Middle frontal gyrus (tissue), 1 donor: ENCODE measurements at regions not wholly inside any gene's neighbourhood (a gene's known extent, or its start where the extent isn't known, plus 50 kb on each side); places are given as distances from the start of the nearest gene placed in this dataset.
"Not testable (repeated sequence)": the region's sequence is repeated elsewhere in the genome, so short reads cannot be mapped to it uniquely, and the experiment has no call there.

ENCODE experiments used
- DNase-seq: peaks from one replicate; pipeline ENCODE4 v3.0.0-alpha.2; 2015; ENCODE audit warnings: low spot score; ENCODE audit errors: extremely low spot score

DNA sequence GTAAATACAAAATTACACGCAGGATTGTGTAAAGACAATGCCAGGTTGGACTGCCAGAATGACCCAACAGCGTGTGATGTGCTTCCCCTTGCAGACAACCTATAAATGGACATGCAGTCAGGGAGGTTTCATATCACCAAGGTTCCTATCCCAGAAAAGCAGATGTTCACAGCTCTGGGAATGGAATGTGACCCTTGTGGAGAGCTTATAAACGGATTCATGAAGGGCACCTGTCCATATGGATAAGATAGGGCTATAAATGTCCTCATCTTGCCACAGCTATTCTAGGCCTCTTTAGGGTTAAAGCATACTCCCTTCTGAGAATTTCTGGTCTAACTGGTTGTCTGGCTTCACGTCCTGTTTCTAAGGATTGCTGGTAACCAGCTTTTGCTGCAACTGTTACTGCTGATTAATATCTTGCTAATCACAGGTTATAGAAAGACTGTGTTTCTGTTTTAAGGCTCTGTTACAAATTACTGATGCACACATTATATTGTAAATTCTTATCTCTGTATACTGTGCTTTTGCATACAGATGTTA lies 285.4 kb upstream of the HSFY2 start:
- no peak for DNase-seq

DNA sequence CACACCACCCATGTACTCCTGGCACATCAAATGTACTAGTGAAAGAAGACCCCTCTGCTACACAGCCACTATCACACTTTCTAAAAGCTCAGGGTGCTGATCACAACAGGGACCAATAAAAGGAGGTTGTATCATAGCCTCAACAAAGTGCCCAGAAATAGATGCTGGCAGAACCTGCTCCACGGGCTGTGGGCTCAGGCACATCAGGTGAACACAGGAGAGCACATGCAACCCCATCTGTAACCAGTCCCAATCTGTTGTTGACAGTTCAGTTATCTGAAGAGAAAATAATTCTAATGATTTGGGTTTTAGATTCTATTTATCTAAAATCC lies 282.6 kb upstream of the HSFY2 start:
- no peak for DNase-seq

DNA sequence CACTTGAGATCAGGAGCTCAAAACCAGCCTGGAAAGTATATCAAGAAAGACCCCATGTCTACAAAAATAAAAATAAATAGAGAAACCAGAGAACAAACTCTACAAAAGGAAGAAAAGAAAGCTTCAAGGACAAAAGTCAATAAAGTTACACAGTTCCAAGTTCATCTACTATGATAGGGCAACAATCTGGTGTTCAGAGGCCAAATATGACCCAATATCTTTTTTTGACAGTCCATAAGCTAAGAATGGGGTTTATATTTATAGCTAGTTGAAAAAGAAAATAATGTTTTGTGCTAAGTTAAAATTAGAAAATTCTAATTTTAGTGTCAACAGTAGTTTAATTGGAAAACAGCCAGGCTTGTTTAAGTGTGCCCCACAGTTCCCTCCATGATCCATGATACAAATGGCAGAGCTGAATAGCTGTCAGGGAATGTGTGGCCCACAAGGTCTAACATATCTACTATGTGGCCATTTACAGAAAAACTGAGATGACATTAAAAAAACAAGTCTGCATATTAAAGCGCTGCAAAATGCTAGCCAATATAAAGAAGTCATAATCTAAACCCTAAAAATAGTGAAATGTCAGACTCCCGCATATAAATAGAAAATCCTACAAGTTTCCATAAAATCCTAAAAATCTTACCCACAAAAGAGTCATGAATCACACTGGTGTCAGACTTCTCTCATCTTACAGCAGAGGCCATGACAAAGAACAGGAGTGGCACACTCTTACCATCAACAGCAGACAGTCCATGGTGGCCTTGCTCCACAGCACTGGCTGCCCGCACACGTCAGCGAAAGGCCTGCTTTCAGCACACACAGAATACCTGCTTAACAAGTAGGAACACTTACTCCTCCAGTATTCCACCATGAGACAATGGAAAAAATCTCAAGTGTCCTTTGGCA lies 281.9 kb upstream of the HSFY2 start:
- DNase-seq, result no peak

DNA sequence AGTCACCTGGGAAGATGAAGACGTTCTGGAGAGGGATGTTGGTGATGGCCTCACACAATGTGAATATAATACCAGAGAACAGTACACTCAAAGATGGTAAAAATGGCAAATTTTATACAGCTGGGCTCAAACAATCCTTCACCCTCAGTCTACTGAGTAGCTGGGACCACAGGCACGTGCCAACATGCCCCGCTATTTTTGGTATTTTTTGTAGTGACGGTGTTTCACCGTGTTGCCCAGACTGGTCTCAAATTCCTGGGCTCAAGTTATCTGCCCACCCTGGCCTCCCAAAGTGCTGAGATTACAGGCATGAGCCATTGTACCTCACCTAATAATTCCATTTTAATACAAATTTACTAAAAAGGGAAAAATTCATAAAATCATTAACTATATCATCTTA lies 280.3 kb upstream of the HSFY2 start:
- DNase-seq, result no peak

DNA sequence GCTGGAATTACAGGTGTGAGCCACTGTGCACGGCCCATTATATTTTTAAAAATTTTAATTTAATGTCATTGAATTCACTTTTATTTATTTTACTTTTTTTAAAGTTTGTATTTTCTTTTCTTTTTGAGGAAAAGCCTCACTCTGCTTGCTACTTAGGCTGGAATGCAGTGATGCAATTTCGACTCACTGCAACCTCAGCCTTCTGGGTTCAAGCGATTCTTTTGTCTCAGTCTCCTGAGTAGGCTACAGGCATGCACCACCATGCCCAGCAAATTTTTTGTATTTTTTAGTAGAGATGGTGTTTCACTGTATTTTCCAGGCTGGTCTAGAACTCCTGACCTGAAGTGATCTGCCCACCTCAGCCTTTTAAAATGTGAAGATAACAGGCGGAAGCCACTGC lies 277.5 kb upstream of the HSFY2 start:
- no peak for DNase-seq

DNA sequence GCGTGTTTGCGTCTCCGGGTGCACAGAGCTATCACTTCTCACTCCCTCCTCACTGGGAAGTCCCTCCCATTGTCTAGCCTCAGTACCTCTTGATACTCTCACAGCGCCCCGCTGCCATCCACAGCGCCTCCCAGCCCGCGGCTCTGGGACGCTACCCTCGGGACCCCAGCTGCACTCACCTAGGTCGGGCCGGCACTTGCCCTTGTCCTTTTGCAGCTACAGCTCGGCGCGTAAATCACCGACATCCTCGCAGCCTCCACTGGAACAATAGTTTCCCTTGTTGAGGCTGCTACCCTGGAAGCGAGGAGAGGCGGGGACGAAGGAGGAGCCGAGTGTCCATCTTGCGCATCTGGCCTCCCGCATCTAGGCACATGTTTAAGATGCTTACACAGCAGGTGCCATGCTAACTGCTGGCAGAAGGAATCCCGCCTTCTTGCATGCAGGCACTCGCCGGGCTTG lies 269.5 kb upstream of the HSFY2 start:
- no peak for DNase-seq

DNA sequence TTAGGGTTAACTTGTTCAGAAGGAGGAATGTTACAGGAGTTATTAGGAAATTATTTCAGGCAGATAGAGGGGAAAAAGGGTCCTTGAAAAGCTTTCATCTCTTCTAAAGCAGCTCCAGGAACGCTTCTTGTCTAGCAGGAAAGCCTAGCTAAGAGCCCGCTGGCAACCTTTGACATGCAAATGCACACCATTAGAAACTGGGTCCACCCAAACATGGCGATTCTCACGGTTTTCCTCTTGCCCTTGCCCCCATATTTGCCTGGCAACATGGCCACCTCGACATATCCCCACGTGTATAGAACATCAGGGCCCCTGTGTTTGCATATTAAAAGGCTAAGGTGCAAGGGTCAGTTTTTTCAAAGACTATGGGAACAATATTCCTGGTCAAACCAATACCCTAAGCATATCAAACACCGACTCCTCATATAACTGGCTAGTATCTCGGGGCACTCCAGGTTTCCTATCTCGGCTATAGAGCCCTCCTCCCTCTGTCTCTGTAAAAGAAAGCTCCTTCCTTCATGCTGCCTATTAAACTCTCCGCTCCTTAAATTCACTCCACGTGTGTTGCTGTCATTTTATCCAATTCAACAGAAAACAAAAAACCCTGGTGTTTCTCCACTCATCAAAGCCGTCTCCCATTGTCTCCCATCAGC lies 268.9 kb upstream of the HSFY2 start:
- no peak for DNase-seq

DNA sequence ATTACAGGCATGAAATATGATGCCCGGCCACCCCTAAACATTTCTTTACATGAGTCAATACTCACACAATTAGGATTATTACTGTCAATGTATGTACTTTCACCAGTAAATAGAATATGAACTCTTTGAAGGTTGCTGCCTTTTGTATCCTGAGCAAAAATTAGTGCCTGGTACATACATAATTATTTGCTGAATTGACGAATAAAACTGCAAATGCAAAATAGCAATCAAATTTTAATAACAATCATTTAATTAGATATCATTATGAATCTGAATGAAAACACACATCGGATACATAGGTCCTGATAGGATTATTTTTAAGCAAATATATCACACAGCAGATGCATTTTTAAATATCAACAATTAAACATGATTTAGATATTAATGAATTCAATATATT lies 253.1 kb upstream of the HSFY2 start:
- no peak for DNase-seq

DNA sequence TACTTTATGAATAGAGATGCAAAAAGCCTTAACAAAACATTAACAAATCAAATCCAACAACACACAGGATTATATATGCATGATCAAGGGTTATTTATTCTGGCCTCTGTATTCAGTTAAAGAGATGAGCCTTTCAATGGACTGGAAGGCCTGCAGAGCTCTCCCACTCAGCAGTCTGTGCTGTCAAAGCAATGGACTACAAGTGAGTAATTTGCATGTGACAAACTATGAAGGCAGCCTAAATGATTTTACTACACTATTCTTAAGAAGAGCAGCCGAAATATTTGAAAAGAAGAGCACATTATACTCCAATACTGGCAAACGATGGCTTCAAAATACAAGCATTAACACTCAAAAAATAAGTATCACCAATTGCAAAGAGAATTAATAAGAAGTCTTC lies 250.4 kb upstream of the HSFY2 start:
- DNase-seq, result no peak

DNA sequence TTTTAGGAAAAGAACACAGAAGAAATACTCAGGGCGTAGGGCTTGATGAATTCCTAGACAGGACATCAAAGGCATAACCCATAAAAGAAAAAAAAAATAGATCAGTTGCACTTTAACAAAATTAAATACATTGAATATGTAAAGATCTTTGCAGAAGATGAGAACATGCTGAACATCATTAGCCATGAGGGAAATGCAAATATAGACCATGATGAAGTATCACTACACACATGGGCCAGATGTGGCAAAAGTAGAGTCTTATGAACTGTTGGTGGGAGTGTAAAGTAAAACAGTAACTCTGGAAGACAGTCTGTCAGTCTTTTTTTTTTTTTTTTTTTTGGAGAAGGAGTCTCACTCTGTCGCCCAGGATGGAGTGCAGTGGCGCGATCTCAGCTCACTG lies 246.7 kb upstream of the HSFY2 start:
- DNase-seq, result no peak

DNA sequence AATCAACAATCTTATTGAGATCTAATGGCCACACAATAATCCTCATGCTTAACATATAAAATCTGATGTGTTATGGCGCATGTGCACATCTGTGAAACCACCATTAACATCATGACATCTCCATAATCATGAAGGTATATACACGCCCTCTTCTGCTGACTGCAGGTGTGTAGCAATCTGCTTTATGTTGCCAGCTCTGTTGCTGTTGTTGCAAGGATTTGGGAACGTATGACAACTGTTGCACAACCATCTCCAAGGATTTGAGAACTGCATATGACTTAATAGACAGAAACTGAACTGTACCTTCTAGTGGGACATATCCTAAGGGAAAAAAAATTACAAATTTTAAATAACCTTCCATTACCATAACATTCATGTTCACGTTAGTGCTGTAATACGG lies 243.5 kb upstream of the HSFY2 start:
- no peak for DNase-seq

DNA sequence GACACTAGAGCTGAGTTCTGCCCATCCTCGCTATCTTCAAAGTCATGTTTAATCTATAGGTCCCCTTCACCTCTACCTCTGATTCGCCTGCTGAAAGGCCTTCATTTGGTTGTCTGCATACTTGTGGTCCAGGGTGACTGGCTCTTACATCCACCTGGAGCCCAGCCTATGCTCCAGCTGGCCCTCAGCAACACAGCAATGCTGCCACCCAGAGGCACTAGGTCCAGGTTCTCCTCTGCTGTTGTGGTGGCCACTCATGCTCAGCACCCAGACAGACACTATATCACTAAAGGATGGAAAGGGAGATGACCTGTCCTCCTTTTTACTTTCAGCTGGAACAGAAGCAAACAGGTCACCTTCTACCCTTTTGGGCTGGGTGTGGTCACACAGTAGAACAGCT lies 242.3 kb upstream of the HSFY2 start:
- no peak for DNase-seq

DNA sequence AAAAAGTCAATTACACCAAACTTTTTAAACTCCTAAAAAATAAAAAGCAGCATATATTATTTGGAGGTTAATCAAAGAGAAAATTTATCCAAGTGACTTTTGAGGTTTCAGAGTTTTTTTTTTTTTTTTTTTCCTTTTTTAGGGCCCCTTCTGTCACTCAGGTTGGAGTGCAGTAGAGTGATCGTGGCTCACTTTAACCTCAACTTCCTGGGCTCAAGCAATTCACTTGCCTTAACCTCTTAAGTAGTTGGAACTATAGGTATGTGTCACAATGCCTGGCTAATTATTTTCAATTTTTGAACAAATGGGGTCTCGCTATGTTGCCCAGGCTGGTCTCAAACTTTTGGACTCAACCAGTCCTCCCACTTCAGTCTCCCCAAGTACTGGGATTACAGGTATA lies 241.7 kb upstream of the HSFY2 start:
- DNase-seq, result no peak

DNA sequence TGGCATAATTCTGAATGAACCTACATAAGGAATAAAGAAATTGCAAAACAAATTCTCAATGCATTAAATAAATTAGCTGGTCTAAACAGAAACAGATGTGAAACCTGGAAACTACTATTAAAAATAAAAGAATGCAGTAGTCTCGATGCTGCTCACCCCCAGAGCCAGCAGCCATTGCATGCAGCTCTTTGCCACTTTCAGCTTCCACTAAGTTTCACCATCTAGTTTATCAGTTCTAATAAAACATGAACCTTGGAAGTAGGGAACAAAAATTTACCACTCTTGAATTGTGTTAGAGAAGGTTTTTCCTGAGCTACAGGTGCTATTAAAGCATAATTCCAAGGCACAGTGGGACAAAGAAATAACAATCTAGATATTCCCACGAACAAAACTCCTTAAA lies 239.4 kb upstream of the HSFY2 start:
- DNase-seq, result no peak

DNA sequence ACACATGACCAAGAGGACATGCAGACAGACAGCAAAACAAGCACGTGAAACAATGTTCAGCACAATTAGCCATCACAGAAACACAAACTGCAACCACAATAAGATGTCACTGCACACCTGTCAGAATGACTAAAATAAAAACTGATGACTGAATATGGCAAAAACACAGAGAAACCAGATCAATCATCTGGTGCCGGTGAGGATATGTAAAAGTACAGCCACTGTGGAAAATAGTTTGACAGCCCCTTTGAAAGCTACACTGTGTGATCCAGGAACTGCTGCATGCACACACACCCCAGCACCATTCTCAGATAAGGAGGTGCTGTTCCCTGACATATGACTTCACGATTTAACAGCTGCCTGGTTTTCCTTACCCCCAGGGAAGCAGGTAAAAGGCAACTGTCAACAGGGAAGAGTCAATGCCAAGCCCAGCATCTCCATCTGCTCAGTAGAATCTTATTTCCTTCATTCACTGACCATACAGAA lies 238.1 kb upstream of the HSFY2 start:
- DNase-seq, result no peak

DNA sequence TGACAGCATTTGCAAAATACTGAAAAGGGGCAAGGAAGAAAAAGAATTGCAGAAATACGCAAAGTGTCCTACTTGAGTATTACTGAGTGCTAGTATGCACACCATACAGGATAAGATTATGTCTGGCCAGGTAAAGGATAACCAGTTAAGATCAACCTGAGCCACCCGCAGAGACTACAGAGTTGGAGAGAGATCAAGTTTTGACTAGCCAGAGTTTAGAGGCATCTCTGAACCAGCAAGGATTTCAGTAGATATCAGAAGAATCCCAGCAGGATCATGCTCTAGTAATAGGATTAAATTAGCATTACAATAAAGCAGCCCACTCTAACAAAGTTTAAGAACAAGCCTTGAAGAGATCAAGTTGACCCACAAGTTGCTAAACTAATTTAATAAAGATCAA lies 232.7 kb upstream of the HSFY2 start:
- no peak for DNase-seq

DNA sequence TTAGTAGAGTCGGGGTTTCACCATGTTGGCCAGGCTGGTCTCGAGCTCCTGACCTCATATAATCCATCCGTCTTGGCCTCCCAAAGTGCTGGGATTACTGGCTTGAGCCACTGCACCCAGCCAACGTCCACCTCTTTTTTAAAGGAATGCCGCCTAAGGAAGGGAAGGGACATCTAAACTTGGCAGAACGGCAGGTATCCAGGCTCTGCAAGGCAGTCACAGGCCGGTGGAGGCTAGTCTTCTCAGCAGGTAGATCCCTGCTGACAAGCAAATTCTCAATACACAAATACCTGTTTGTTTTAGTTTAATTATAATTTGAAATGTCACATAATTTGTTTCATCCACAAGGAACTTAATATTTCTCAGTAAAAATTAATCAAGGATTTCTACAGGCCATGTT lies 232.0 kb upstream of the HSFY2 start:
- no peak for DNase-seq

DNA sequence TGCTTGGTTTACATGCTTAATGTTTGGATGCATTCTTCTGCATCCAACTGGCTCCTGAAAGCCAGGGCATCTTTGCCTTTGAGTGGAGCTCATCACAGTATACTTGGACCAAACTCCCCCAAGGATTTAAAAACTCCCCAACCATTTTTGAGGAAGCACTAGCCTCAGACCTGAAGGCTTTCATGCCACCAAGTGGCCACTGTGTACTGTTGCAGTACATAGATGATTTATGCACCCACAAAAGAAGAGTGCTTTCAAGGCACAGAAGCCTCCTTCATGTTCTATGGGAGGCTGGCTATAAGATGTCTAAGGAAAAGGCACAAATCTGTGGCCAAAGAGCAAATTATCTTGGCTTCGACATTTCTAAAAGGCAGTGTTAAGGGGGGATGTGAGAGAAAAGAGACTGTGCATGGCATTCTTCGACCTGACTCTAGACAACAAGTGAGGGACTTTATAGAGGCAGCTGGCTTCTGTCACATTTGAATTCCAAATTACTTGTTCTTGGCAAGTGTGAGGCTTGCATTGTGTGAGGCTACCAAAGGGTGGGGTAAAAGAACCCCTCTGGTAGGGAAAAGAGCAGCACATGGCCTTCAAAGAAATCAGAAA lies 224.2 kb upstream of the HSFY2 start:
- peak; percentile 5 for DNase-seq

DNA sequence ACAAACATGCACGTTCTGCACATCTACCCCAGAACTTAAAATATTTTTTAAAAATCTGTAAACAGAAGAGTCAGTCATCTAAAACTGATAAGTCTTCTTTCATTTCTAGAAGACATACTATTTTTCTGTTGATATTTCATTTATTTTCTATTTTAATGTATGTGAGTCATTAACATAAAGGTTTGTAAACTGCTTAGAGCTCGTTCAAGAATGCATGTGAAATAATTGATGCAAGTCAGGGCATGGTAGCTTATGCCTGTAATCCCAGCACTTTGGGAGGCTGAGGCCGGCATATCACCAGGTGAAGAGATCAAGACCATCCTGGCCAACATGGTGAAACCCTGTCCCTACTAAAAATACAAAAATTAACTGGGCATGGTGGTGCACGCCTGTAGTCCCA lies 219.9 kb upstream of the HSFY2 start:
- DNase-seq, result no peak

DNA sequence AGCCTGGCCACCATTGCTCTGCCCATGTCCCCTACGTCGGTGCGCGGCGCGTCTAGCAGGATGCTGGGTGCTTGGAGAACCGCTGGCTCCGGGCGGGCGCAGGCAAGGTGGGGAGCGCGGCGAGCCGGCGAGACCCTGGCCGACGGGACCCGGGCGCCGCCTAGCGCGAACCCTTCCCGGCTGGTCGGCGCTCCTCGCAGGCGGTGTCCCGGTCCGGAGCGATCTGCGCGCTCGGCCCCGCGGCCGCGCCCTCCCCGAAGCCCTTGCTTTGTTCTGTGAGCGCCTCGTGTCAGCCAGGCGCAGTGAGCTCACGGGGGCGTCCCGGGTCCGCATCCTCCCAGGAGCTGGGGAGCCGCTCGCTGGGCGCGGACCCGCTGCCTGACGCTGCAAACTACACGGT lies 219.1 kb upstream of the HSFY2 start:
- DNase-seq, result not testable (repeated sequence)

DNA sequence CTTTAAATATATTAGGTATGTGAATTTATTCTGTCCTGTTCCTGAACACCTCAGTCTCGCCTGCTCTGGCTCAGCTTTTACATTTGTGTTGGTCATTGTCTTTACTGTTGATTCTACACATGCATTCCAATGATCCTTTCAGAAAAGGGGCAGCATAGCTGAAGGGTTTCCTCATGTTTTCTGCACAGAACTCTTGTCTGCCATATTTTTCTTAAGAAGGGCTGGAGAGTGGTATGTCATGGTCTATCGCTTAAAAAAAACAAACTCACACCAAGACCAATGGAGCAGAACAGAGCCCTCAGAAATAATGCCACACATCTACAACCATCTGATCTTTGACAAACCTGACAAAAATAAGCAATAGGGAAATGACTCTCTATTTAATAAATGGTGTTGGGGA lies 215.8 kb upstream of the HSFY2 start:
- no peak for DNase-seq

DNA sequence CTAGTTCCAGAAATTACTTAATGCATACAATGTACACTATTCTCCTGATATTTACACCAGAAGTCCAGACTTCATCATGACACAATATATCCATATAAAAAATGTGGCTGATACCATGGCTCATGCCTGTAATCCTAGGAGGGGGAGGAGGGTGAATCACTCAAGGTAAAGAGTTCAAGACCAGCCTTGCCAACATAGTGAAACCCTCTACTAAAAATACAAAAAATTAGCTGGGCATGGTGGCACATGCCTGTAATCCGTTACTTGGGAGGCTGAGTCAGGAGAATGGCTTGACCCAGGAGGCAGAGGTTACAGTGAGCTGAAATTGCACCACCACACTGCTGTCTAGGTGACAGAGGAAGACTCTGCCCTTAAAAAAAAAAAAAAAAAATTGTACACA lies 192.5 kb upstream of the HSFY2 start:
- DNase-seq, result no peak
